Activated gamma-delta T cell treated with anti-CD3 and anti-CD28 coated beads, Interleukin-2, amount 50 U/mL, for 16 hours (primary cell): ENCODE measurements at regions not wholly inside any gene's neighbourhood (a gene's known extent, or its start where the extent isn't known, plus 50 kb on each side); places are given as distances from the start of the nearest gene placed in this dataset.
"Not testable (repeated sequence)": the region's sequence is repeated elsewhere in the genome, so short reads cannot be mapped to it uniquely, and the experiment has no call there.

Experiments used
- DNase-seq: peaks from one replicate; pipeline ENCODE4 v3.0.0-alpha.2; 2020; ENCODE audit warnings: low read depth

DNA sequence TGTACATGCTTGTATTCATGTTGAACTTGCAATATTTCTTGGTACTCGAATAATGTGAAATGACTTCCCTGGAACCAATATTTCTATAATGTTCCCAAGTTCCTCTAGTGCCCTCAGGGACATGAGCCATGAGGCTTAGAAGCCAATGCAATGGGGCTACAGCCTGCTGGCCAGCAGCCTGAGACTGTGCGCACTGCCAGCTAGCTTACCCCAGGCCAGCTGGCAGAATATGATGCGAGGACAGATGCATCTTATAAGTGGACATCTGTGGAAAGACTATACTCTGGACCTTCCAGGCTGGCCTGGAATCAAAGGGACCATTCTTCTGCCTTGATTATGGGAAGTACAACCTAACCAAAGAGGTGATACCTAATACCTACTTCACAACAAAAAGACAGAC lies 1862.0 kb upstream of the ACO1 start:
- no peak for DNase-seq

DNA sequence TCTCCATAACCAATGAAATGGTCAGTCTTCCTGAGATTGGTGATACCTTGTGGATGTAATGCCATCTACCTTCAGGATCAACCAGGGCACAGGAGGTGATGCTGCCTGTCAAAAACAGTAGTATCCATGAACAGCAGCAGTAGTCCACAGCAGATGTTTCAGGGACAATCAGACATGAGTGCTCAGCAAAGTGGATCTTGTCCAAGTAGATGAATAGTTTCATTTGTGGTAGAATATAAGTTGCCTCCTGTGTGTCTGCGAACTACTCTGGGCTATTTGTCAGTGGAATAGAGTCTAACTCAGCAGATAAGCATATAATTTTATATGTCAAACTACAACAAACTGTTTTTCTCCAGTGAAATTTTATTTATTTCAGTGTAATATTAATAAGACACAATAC lies 1860.1 kb upstream of the ACO1 start:
- no peak for DNase-seq

DNA sequence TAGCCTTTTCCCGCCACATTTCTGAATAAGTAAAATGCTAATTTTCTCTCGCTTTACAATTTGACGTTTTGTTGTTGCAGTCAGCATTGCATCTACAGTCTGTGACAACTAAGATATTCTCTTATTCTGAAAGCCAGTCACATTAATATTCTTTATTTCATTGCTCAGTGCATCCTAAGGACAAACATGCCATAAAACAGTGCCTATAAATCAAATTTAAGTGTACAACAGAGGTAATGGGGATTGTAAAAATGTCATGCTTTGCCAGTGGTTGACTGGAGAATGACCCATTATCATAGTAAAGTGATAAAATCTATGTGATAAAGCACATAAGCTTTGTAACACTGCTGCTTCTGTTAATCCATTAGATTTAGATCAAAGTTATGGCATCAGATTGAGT lies 1850.0 kb upstream of the ACO1 start:
- no peak for DNase-seq

DNA sequence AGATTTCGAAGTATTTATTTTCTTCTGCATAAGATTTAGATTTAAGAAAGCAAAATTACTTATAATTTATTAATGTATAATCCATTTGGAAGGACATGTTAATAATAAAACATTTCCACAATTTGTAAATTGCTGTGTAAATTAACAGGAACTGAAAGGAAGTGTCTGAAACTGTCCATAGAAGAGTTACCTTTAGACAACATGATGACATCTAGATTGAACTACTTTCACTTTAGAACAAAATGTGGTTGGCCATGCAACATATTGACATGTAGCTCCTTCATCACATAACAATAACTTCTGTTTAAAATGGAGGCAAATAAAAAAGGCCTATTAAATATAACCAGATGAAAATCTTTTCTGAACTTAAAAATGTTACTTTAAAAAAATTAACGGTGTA lies 1849.5 kb upstream of the ACO1 start:
- no peak for DNase-seq

DNA sequence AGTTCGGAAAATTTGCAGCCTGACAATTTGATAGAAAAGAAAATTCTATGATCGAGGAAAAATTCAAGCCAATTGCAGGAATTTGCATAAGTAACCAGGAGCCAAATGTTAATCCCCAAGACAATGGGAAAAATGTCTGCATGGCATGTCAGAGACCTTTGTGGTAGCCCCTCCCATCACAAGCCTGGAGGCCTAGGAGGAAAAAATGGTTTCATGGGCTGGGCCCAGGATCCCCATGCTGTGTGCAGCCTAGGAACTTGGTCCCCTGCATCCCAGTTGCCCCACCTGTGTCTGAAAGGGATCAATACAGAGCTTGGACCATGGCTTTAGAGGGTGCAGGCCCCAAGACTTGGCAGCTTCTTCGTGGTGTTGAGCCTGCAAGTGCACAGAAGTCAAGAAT lies 1847.9 kb upstream of the ACO1 start:
- no peak for DNase-seq

DNA sequence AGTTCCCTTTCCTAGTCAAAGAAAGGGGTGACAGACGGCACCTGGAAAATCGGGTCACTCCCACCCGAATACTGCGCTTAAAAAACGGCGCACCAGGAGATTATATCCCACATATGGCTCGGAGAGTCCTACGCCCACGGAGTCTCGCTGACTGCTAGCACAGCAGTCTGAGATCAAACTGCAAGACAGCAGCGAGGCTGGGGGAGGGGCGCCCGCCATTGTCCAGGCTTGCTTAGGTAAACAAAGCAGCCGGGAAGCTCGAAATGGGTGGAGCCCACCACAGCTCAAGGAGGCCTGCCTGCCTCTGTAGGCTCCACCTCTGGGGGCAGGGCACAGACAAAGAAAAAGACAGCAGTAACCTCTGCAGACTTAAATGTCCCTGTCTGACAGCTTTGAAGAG lies 1844.7 kb upstream of the ACO1 start:
- not testable (repeated sequence) for DNase-seq

DNA sequence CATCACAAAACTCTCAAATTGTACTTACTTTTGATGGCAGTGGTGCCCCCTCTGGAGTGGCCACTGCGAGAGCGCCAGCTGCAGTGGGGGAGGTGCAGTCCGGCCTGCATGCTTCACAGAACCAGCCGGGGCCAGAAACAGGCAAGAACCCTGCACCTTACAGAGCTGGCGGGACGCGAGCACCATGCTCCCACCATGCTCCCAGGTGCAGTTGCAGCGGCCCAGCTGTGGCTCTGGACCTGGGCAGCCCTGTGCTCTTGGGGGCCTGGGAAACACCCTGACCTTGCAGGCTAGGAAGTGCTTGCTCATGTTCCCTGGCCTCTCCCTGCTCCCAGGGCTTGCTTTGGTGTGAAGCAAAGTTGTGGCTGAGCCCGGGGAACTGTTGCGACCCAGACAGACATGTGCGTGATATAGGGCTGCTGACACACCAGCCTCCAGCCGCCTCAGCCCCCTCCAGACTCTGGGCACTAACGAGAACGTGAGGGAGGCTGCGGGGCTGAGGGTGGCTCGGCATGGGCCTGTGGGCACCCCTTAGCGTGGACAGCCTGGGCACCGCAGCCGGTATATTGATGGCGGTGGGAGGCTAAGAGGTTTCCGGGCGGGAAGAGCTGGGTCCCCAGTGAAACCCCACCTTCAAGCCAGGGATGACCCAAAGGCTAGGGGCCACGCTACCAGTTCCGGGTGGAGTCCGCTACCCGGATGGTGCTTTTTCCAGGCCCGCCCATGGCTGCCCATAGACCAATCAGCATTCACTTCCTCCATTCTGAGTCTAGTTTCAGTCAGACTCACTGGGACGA lies 1809.9 kb upstream of the ACO1 start:
- DNase-seq = no peak

DNA sequence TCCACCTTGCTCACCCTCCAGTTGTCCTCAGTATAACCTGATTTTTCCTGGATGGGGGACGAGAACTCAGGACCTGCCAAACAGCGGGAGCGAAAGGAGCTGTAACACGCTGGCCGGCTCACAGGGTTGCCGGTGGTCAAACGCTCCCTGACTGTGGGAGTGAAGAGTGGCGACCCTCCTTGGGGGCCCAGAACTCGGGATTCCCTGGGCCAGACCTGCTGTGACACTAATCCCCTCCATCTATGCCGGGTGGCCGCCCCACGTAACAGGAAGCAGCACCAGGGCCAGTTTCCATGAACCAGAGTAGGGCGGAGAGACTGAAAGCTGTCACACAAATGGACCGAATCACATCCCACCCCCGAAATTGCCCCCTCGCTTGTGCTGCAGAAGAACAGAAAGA lies 1809.2 kb upstream of the ACO1 start:
- no peak for DNase-seq

DNA sequence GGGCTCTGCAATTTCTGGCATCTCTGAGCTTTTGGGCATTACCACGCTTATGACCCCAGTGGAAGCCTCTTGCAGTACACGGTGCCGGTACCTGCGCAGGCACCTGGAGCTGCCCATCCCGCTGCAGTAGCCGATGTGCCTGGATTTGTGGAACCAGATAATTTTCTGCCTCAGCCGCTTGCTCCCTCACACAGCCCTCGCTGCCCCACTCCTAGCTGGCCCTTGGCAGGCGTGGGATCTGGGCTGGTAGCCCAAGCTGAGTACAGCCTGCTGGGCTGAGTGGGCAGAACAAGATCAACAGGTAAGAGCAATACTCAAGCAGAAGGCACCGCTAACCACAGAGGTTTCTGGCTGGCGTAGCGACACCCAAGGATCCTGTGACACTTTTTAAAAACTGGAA lies 1808.8 kb upstream of the ACO1 start:
- DNase-seq = no peak

DNA sequence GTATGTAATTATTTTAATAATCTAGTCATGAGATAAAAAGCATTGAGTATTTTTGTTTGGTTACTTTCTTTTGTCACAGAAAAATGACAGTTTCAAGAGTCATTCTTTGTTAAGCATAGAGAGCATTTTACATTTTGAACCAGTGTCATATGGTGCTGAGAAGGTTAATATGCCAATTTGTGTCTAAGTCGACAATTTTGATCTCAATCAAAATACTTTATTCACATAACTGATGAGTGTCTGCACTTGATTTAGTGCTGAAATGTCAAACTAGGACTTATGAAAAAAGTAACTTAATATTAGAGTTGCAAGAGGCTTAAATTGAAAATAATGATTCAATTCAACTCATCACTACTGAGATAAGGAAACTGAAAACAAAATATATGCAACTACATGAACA lies 1804.6 kb upstream of the ACO1 start:
- DNase-seq = no peak

DNA sequence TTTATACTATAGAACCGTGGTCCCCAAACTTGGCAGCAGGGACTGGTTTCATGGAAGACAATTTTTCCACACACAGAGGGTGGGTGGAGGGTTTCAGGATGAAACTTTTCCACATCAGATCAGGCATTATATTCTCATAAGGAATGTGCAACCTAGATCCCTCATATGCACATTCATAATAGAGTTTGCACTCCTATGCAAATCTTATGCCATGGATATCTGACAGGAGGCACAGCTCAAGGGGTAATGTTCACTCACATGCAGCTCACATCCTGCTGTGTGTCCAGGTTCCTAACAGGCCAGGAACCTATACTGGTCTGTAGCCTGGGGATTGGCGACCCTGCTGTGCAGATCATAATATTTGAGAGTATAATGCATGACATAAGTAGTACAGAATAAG lies 1802.2 kb upstream of the ACO1 start:
- DNase-seq = no peak

DNA sequence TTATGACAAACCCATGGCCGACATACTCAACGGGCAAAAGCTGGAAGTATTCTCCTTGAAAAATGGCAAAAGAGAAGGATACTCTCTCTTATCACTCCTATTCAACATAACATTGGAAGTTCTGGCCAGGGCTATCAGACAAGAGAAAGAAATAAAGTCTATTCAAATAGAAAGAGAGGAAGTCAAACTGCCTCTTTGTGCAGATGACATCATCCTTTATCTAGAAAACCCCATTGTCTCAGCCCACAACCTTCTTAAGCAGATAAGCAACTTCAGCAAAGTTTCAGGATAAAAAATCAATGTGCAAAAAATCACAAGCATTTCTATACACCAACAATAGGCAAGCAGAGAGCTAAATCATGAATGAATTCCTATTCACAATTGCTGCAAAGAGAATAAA lies 1799.9 kb upstream of the ACO1 start:
- no peak for DNase-seq

DNA sequence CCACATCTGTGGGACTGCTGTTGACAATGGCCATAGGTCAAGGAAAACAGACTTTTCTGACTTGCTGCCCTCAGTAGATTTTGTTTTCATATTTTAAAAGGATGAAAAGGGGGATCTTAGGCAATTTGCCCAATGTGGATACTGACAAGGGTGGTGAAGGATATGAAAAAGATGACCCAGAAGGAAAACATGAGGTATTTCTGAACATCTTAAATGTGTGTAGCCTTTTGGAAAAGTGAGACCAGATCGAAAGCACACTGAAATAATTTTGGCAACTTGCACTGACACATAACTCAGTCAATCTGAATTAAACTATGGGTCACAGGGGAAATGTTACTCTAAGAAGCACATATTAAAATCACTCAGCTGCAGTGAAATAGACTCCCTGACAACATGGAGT lies 1793.0 kb upstream of the ACO1 start:
- DNase-seq = no peak

DNA sequence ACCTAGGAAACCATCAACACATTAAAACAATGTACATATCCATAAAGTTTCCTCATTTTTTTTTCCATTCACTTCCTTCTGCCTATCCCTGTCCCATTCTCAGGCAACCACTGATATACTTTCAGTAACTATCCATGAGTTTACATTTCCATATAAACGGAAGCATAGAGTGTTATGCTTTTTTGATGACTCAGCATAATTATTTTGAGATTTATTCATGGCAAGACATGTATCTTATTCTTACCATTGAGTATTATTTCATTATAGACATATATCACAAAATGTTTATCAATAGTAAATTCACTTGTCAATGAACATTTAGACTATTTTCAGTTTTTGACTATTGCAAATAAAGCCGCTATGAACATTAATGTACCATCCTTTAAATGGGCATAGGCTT lies 1786.8 kb upstream of the ACO1 start:
- no peak for DNase-seq

DNA sequence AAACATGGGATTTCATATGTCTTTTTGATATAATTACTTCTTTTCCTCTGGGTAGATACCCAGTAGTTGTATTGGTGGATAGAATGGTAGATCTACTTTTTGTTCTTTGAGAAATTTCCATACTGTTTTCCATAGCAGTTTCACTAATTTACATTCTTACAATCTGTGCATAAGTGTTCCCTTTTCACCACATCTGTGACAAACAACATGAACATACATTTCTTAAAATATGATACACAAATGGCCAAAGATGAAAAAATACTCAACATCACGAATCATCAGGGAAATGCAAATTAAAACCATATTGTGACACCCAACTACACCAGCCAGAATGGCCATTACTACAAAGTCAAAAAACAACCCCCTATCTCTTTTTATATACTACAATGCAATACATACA lies 1778.5 kb upstream of the ACO1 start:
- no peak for DNase-seq

DNA sequence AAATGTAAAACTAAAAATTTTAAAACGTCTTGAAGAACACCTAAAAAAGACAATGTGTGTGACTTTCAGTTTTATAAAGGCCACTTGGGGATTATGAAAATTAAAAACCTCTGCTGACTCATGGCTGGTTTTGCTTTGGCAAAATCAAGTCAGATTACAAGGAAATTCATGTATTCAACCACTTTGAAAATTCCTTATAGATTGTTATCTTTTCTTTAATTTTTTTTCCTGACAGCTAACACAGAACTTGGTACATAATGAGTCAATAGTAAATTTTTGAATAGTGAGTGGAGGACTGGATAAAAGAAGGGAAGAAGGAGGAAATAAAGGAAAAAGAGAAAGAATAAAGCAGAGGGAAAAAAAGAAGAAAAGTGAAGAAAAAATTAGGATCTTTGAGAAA lies 1774.7 kb upstream of the ACO1 start:
- DNase-seq = no peak

DNA sequence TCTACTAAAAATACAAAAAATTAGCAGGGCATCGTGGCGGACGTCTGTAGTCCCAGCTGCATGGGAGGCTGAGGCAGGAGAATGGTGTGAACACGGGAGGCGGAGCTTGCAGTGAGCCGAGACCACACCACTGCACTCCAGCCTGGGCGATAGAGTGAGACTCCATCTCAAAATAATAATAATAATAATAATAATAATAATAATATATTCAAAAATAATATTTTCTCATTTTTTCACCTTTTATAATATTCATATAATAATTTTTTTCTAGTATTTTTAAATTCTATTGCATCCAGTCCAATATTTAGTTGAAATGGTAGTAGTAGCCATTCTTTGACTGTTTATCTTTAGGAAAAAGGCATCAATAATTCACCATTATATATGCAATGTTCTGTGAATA lies 1767.7 kb upstream of the ACO1 start:
- DNase-seq = not testable (repeated sequence)

DNA sequence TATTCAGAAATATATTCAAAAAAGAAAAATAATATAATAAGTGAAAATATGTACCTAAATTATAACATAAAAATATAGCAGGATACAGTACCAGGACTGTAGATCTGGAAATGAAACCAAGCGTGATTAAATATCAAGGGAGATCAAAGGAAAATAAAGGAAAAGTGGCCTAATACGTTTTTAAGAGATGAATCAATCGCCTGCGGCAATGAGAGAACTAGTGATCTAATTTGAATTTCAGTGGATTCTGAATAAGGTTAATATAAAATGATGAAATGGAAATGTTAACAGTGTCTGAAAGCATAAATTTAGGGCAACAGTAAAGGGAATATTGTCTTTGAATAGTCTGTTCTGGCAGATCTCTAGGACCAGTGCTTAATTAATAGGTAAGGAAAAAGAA lies 1761.9 kb upstream of the ACO1 start:
- no peak for DNase-seq

DNA sequence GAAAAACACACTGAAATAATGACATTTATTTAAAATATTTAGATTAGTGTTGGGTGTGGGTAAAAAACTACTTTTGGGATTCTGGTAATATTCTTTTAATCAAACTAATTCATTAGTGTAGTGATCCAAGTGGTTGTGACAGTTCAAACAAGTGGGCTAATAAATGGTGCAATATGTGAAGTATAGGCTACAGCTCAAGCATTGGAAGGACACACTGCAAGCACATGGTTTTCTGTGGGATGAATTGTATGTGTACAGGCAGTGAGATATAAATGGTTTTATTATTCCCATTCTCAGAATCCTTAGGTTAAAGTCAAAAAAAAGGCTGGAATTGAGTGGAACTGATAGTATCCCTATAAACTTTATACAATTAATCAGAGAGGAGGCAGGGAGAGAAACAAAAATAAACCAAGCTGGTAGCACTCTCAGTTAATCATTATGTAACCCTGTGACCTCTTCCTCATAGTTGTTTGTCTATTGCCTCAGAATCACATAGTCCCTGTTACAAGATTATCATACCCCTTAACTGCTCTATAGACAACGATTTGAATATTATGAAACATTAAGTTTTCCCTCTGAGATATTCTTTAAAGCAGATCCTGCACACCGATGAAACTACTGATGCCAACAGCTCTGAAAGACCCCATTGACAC lies 1755.4 kb upstream of the ACO1 start:
- DNase-seq = no peak

DNA sequence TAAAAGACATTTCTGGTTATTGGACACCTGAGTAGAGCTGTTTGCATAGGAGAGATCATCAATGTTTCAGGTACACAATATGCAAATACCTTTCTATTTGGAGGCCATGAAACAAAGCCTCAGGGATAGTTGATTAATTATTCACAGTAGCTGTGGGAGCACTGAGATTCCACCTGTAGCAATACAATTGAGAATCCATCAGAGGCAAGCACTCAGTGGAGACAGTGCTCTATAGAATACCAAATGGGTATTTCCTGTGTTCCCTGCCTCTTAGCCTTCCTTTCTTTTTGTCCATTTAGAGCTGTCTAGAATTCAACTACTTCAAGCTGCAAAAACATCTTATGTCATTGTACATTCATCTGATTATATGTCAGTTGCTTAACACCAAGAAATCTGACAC lies 1754.0 kb upstream of the ACO1 start:
- DNase-seq = no peak

DNA sequence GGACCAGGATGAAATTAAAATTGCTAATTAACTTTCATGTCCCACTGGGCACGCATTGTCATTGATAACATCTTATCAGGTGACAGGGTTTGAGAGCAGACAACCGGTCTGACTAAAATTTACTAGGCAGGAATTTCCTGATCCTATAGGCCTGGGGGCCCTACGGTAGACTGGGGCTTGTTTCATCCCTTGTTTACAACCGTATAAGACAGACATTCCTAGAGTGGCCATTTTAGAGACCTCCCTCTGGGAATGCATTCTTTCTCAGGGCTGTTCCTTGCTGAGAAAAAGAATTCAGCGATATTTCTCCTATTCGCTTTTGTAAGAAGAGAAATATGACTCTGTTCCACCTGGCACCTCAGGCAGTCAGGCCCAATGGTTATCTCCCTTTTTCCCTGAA lies 1737.8 kb upstream of the ACO1 start:
- DNase-seq = not testable (repeated sequence)

DNA sequence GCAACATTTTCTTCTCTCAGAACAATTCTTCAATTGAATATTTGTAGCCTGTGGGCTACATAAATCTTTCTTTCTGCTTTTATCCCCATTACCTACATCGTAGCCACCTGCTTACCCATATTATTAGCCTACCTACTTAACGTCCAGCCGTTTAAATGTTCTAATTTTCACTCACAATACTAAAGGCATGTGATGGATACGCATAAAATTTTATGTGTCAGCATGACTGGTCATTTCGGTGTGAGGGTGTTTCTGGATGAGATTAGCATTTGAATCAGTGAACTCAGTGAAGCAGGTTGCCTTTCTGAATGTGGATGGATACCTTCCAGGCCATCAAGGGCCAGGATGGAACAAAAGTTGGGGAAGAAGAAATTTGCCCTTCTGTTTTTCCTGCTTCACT lies 1722.5 kb upstream of the ACO1 start:
- DNase-seq = no peak

DNA sequence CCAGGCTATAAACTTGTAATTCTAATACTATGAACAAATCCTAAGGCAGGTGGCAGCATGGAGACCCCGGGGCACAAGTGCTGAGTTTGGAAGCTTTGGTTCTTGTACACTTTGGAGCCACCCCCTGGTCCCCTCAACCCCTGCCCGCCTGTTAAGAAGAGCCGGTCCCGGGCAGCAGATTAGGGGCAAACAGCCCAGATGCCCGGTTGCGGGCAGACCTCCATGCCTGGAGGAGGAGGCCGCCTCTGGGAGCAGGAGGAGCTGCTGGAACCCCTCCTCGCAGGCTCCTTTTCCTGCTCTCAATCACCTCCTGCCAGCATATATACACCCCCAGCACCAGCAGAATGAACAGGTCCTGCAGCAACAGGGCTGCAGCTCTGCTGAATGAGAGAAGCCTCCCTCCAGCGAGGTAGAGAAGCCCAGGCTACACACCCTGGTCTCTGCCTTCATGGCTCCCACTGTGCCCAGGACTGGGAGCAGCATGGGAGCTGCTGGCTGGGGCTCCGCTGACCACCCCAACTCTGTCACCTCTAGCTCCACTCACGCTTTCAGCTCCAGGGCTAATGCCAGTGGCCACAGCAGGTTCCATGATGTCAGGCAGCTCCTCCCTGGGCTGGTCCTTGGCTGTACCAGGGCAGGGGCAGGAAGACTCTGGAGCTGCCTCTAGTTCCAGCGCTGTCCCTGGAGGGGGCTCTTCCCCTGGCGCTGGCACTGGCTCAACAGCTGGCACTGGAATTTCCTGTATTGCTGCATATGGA lies 1713.5 kb upstream of the ACO1 start:
- DNase-seq = no peak
